GM23338 (cell line): ENCODE measurements at regions not wholly inside any gene's neighbourhood (a gene's known extent, or its start where the extent isn't known, plus 50 kb on each side); places are given as distances from the start of the nearest gene placed in this dataset.

Experiments used
- ATAC-seq: fragments of 200-7000 bp; cut with Tn5 transposase; 3 replicates; pipeline ENCODE4 v1.9.1; 2020
- DNase-seq: peaks from one replicate; pipeline ENCODE4 v3.0.0-alpha.2; 2015; ENCODE audit warnings: low spot score
- H2AFZ ChIP-seq: fragments of 200-600 bp; sonication (generic); 2 replicates; pipeline ENCODE4 v1.8.0; 2016; ENCODE audit warnings: antibody characterized with exemption, mild to moderate bottlenecking, moderate library complexity
- H3F3A ChIP-seq: fragments of 200-600 bp; sonication (generic); replicated peaks from 2 replicates; pipeline ENCODE4 v1.8.0; 2017; ENCODE audit warnings: antibody characterized with exemption, mixed run types, low read depth
- H3K27ac ChIP-seq: fragments of 200-600 bp; sonication (generic); 2 replicates; pipeline ENCODE4 v1.6.1; 2016; ENCODE audit warnings: low read depth
- H3K27me3 ChIP-seq: fragments of 200-600 bp; sonication (generic); 2 replicates; pipeline ENCODE4 v1.8.0; 2016; ENCODE audit warnings: mild to moderate bottlenecking, mixed run types, moderate library complexity; ENCODE audit not compliant: insufficient read depth
- H3K36me3 ChIP-seq: fragments of 200-600 bp; sonication (generic); 2 replicates; pipeline ENCODE4 v1.8.0; 2016; ENCODE audit warnings: mild to moderate bottlenecking; ENCODE audit not compliant: insufficient read depth
- H3K4me1 ChIP-seq: fragments of 200-600 bp; sonication (generic); 2 replicates; pipeline ENCODE4 v1.8.0; 2016; ENCODE audit warnings: mild to moderate bottlenecking, moderate library complexity; ENCODE audit not compliant: insufficient read depth
- H3K4me2 ChIP-seq: fragments of 200-600 bp; sonication (generic); 2 replicates; pipeline ENCODE4 v1.7.1; 2017; ENCODE audit warnings: mixed run types
- H3K4me3 ChIP-seq: fragments of 200-600 bp; sonication (generic); 2 replicates; pipeline ENCODE4 v1.6.1; 2016; ENCODE audit warnings: mixed run types
- H3K79me2 ChIP-seq: fragments of 200-600 bp; sonication (generic); replicated peaks from 2 replicates; pipeline ENCODE4 v1.8.0; 2017; ENCODE audit warnings: mild to moderate bottlenecking; ENCODE audit not compliant: insufficient read depth
- H3K9me2 ChIP-seq: fragments of 200-600 bp; sonication (generic); 2 replicates; pipeline ENCODE4 v1.8.0; 2017; ENCODE audit not compliant: insufficient read depth
- H4K20me1 ChIP-seq: fragments of 200-600 bp; sonication (generic); replicated peaks from 2 replicates; pipeline ENCODE4 v1.8.0; 2017; ENCODE audit warnings: mild to moderate bottlenecking; ENCODE audit not compliant: insufficient read depth
- H3K27ac Mint-ChIP-seq: 2 replicates; pipeline ENCODE4 v1.8.0; 2020; ENCODE audit warnings: inconsistent platforms, mild to moderate bottlenecking, moderate library complexity, mixed read lengths
- H3K27me3 Mint-ChIP-seq: 3 replicates; pipeline ENCODE4 v1.8.0; 2022; ENCODE audit warnings: low read depth, mild to moderate bottlenecking, moderate library complexity, mixed read lengths, inconsistent platforms; ENCODE audit not compliant: insufficient read depth, poor library complexity
- H3K36me3 Mint-ChIP-seq: 3 replicates; pipeline ENCODE4 v1.8.0; 2021; ENCODE audit warnings: low read depth, mild to moderate bottlenecking, inconsistent platforms, moderate library complexity, mixed read lengths
- H3K4me1 Mint-ChIP-seq: 3 replicates; pipeline ENCODE4 v1.8.0; 2020; ENCODE audit warnings: mild to moderate bottlenecking, inconsistent platforms, mixed read lengths
- H3K4me3 Mint-ChIP-seq: 3 replicates; pipeline ENCODE4 v1.8.0; 2021; ENCODE audit warnings: moderate library complexity, mild to moderate bottlenecking, inconsistent platforms, mixed read lengths
- H3K9me3 Mint-ChIP-seq: 3 replicates; pipeline ENCODE4 v1.8.0; 2020; ENCODE audit warnings: moderate library complexity, mild to moderate bottlenecking, inconsistent platforms, mixed read lengths
- JUNB ChIP-seq: IDR thresholded peaks from one replicate; pipeline ENCODE4 v1.6.1; 2016; ENCODE audit warnings: antibody characterized with exemption; ENCODE audit not compliant: unreplicated experiment
- NANOG ChIP-seq: IDR thresholded peaks from 2 replicates; pipeline ENCODE4 v1.6.1; 2016; ENCODE audit warnings: antibody characterized with exemption, borderline replicate concordance
- POLR2AphosphoS5 ChIP-seq: IDR thresholded peaks from 2 replicates; pipeline ENCODE4 v1.6.1; 2016; ENCODE audit warnings: antibody characterized with exemption, low read depth
- ZNF114 ChIP-seq: fragments of 250-450 bp; sonication (Bioruptor Pico); IDR thresholded peaks from 2 replicates; pipeline ENCODE4 v1.5.0; 2020; ENCODE audit warnings: mild to moderate bottlenecking, moderate library complexity
- TF ChIP-seq, protein P1 (sequence below), 2 experiments: fragments of 200-600 bp in 1 of 2; sonication (generic) in 1 of 2; conservative IDR thresholded peaks; 2 replicates each; pipeline versions ENCODE4 v1.5.1 to v1.6.1; 2016 to 2017; ENCODE audit warnings: antibody characterized with exemption in 2 of 2, low read depth in 2 of 2, mild to moderate bottlenecking in 2 of 2, moderate library complexity in 1 of 2
- TF ChIP-seq, protein P2 (sequence below): fragments of 250-450 bp; sonication (Bioruptor Pico); IDR thresholded peaks from 2 replicates; pipeline ENCODE4 v1.5.0; 2020; ENCODE audit warnings: mild to moderate bottlenecking, moderate library complexity
- TF ChIP-seq, protein P3 (sequence below): IDR thresholded peaks from one replicate; pipeline ENCODE4 v1.6.1; 2018; ENCODE audit warnings: antibody characterized with exemption; ENCODE audit not compliant: unreplicated experiment
- TF ChIP-seq, protein P4 (sequence below): IDR thresholded peaks from 2 replicates; pipeline ENCODE4 v1.6.1; 2016; ENCODE audit warnings: antibody characterized with exemption

DNA sequence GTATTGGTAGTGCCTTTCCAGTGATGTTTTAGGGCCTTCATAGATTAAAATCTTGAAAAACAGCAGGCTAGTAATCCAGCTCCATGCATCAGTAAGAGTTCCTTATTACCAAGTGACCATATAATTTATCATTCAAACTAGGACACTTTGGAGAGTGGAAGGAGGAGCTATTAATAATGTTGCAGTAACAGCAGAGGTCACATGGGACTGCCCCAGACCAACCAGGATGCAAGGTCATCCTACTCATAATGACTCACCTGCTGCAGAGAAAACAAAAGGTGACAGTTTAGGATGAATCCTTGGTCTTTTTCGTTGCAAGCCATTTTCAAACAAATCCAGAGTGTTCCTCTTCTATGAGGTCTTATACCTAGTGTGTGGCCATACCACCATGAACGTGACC is 187.4 kb downstream of the NUF2 start:
- ATAC-seq, result no peak

More for the DNA sequence above, 187.4 kb downstream of the NUF2 start:
- H3K4me1 ChIP-seq, result no peaks in the 10 kb centered on the region
- no peaks in the 10 kb centered on the region for H3K27me3 Mint-ChIP-seq
- H2AFZ ChIP-seq, result no peak overlapping the region
- H3K9me2 ChIP-seq, result no peaks in the 10 kb centered on the region
- TF ChIP-seq NANOG (no peak), POLR2AphosphoS5 (no peak), ZNF114 (CRISPR knock-in tag) (no peak), JUNB (no peak)
- TF ChIP-seq, protein P1, sequence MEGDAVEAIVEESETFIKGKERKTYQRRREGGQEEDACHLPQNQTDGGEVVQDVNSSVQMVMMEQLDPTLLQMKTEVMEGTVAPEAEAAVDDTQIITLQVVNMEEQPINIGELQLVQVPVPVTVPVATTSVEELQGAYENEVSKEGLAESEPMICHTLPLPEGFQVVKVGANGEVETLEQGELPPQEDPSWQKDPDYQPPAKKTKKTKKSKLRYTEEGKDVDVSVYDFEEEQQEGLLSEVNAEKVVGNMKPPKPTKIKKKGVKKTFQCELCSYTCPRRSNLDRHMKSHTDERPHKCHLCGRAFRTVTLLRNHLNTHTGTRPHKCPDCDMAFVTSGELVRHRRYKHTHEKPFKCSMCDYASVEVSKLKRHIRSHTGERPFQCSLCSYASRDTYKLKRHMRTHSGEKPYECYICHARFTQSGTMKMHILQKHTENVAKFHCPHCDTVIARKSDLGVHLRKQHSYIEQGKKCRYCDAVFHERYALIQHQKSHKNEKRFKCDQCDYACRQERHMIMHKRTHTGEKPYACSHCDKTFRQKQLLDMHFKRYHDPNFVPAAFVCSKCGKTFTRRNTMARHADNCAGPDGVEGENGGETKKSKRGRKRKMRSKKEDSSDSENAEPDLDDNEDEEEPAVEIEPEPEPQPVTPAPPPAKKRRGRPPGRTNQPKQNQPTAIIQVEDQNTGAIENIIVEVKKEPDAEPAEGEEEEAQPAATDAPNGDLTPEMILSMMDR (conservative IDR thresholded peaks at IDR 0.05; ENCODE audit: low read depth in 2 of 2), result no peak
- TF ChIP-seq, protein P2, sequence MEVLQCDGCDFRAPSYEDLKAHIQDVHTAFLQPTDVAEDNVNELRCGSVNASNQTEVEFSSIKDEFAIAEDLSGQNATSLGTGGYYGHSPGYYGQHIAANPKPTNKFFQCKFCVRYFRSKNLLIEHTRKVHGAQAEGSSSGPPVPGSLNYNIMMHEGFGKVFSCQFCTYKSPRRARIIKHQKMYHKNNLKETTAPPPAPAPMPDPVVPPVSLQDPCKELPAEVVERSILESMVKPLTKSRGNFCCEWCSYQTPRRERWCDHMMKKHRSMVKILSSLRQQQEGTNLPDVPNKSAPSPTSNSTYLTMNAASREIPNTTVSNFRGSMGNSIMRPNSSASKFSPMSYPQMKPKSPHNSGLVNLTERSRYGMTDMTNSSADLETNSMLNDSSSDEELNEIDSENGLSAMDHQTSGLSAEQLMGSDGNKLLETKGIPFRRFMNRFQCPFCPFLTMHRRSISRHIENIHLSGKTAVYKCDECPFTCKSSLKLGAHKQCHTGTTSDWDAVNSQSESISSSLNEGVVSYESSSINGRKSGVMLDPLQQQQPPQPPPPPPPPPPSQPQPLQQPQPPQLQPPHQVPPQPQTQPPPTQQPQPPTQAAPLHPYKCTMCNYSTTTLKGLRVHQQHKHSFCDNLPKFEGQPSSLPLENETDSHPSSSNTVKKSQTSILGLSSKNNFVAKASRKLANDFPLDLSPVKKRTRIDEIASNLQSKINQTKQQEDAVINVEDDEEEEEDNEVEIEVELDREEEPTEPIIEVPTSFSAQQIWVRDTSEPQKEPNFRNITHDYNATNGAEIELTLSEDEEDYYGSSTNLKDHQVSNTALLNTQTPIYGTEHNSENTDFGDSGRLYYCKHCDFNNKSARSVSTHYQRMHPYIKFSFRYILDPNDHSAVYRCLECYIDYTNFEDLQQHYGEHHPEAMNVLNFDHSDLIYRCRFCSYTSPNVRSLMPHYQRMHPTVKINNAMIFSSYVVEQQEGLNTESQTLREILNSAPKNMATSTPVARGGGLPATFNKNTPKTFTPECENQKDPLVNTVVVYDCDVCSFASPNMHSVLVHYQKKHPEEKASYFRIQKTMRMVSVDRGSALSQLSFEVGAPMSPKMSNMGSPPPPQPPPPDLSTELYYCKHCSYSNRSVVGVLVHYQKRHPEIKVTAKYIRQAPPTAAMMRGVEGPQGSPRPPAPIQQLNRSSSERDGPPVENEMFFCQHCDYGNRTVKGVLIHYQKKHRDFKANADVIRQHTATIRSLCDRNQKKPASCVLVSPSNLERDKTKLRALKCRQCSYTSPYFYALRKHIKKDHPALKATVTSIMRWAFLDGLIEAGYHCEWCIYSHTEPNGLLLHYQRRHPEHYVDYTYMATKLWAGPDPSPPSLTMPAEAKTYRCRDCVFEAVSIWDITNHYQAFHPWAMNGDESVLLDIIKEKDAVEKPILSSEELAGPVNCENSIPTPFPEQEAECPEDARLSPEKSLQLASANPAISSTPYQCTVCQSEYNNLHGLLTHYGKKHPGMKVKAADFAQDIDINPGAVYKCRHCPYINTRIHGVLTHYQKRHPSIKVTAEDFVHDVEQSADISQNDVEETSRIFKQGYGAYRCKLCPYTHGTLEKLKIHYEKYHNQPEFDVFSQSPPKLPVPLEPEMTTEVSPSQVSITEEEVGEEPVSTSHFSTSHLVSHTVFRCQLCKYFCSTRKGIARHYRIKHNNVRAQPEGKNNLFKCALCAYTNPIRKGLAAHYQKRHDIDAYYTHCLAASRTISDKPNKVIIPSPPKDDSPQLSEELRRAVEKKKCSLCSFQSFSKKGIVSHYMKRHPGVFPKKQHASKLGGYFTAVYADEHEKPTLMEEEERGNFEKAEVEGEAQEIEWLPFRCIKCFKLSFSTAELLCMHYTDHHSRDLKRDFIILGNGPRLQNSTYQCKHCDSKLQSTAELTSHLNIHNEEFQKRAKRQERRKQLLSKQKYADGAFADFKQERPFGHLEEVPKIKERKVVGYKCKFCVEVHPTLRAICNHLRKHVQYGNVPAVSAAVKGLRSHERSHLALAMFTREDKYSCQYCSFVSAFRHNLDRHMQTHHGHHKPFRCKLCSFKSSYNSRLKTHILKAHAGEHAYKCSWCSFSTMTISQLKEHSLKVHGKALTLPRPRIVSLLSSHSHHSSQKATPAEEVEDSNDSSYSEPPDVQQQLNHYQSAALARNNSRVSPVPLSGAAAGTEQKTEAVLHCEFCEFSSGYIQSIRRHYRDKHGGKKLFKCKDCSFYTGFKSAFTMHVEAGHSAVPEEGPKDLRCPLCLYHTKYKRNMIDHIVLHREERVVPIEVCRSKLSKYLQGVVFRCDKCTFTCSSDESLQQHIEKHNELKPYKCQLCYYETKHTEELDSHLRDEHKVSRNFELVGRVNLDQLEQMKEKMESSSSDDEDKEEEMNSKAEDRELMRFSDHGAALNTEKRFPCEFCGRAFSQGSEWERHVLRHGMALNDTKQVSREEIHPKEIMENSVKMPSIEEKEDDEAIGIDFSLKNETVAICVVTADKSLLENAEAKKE (CRISPR knock-in tag), result no peak
- TF ChIP-seq, protein P3, sequence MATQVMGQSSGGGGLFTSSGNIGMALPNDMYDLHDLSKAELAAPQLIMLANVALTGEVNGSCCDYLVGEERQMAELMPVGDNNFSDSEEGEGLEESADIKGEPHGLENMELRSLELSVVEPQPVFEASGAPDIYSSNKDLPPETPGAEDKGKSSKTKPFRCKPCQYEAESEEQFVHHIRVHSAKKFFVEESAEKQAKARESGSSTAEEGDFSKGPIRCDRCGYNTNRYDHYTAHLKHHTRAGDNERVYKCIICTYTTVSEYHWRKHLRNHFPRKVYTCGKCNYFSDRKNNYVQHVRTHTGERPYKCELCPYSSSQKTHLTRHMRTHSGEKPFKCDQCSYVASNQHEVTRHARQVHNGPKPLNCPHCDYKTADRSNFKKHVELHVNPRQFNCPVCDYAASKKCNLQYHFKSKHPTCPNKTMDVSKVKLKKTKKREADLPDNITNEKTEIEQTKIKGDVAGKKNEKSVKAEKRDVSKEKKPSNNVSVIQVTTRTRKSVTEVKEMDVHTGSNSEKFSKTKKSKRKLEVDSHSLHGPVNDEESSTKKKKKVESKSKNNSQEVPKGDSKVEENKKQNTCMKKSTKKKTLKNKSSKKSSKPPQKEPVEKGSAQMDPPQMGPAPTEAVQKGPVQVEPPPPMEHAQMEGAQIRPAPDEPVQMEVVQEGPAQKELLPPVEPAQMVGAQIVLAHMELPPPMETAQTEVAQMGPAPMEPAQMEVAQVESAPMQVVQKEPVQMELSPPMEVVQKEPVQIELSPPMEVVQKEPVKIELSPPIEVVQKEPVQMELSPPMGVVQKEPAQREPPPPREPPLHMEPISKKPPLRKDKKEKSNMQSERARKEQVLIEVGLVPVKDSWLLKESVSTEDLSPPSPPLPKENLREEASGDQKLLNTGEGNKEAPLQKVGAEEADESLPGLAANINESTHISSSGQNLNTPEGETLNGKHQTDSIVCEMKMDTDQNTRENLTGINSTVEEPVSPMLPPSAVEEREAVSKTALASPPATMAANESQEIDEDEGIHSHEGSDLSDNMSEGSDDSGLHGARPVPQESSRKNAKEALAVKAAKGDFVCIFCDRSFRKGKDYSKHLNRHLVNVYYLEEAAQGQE, result no peak
- TF ChIP-seq, protein P4, sequence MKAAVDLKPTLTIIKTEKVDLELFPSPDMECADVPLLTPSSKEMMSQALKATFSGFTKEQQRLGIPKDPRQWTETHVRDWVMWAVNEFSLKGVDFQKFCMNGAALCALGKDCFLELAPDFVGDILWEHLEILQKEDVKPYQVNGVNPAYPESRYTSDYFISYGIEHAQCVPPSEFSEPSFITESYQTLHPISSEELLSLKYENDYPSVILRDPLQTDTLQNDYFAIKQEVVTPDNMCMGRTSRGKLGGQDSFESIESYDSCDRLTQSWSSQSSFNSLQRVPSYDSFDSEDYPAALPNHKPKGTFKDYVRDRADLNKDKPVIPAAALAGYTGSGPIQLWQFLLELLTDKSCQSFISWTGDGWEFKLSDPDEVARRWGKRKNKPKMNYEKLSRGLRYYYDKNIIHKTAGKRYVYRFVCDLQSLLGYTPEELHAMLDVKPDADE, result no peak
- H3F3A ChIP-seq, result no peaks in the 10 kb centered on the region
- no peak overlapping the region for H3K27ac Mint-ChIP-seq
- no peaks in the 10 kb centered on the region for H3K79me2 ChIP-seq
- H3K9me3 Mint-ChIP-seq, result peaks cover 1% of the 10 kb centered on the region; the same call in 2 of the 3 replicates
- no peak overlapping the region for H3K27ac ChIP-seq
- H4K20me1 ChIP-seq, result no peaks in the 10 kb centered on the region
- no peak overlapping the region for H3K4me3 ChIP-seq
- no peaks in the 10 kb centered on the region for H3K27me3 ChIP-seq
- H3K4me2 ChIP-seq, result no peak overlapping the region
- H3K36me3 Mint-ChIP-seq, result peaks cover 5% of the 10 kb centered on the region; the same call in 1 of the 3 replicates
- no peak for DNase-seq
- no peaks in the 10 kb centered on the region; the same call in 2 of the 3 replicates for H3K4me1 Mint-ChIP-seq
- no peak overlapping the region for H3K4me3 Mint-ChIP-seq
- H3K36me3 ChIP-seq, result no peaks in the 10 kb centered on the region
